ENCODE measurements at regions not wholly inside any gene's neighbourhood (a gene's known extent, or its start where the extent isn't known, plus 50 kb on each side); places are given as distances from the start of the nearest gene placed in this dataset.

DNA sequence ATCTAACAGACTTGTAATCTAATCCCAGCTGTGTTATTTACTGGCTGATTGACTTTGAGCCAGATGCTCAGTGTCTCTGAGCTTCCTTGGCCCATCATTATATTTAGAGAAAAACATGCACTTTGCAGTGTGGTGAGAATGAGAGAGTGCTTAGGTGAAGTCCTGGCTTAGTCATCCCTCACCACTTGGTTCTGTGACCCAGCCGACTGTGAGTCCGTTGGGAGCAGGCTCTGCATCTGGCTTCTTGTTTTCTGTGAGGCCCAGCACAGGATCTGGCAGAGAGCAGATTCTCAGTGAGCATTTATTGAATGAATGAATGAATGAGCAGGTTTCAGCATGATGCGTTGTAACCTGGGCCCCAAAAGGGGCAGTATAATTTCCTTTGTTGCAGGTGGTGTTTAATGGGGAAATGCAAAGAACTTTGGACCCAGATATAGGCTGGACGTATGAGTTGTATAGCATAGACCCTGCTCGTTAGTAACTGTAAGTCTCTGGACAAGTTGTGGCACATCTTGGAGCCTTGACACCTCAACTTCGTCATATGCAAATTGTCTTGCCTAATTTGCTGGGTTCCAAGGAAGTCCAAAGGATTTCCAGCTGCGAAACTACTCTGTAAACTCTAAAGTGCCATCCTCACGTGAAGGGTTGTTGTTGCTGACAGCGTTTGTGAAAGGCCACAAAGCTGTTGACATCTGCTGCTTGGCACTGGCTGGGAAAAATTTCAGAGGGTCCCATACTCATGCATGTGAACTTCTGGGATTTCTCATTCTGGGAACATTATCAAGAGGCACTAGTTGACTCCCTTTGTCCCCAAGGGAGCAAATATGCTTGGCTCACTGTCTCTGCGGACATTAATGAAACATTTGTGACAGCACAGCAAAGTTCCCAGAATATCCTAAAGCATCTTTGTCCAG lies 138.8 kb upstream of the USP24 start:
- Histone ChIP-seq H3K4me3 (ENCODE audit: low read depth, low read length, poor library complexity, severe bottlenecking) (no peak overlapping the region), H3K36me3 (ENCODE audit: insufficient read depth, low read length) (no peaks in the 10 kb centered on the region), H4K20me1 (ENCODE audit: insufficient read depth, low read length) (no peaks in the 10 kb centered on the region), H3K4me1 (ENCODE audit: insufficient read depth, low read length, poor library complexity, severe bottlenecking) (no peaks in the 10 kb centered on the region), H3K27ac (ENCODE audit: low read depth, low read length, poor library complexity, severe bottlenecking) (no peak overlapping the region), H3K79me2 (ENCODE audit: insufficient read depth, low read depth, low read length) (no peaks in the 10 kb centered on the region), H2AFZ (ENCODE audit: low read length) (no peak overlapping the region), H3K9me2 (ENCODE audit: insufficient read depth, low read length) (no peaks in the 10 kb centered on the region), H3K9me3 (ENCODE audit: low read length) (no peaks in the 10 kb centered on the region), H3K4me2 (ENCODE audit: low read length) (no peak overlapping the region)
- DNase-seq (ENCODE audit: low spot score) = no peak
- ChIA-PET POLR2A (no interaction called here), CTCF (ENCODE audit: unreplicated experiment) (no interaction called here)
- TF ChIP-seq, protein P1, sequence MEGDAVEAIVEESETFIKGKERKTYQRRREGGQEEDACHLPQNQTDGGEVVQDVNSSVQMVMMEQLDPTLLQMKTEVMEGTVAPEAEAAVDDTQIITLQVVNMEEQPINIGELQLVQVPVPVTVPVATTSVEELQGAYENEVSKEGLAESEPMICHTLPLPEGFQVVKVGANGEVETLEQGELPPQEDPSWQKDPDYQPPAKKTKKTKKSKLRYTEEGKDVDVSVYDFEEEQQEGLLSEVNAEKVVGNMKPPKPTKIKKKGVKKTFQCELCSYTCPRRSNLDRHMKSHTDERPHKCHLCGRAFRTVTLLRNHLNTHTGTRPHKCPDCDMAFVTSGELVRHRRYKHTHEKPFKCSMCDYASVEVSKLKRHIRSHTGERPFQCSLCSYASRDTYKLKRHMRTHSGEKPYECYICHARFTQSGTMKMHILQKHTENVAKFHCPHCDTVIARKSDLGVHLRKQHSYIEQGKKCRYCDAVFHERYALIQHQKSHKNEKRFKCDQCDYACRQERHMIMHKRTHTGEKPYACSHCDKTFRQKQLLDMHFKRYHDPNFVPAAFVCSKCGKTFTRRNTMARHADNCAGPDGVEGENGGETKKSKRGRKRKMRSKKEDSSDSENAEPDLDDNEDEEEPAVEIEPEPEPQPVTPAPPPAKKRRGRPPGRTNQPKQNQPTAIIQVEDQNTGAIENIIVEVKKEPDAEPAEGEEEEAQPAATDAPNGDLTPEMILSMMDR (conservative IDR thresholded peaks at IDR 0.05; ENCODE audit: low read length) = no peak
- TF ChIP-seq EZH2phosphoT487 (IDR thresholded peaks at IDR 0.05; ENCODE audit: borderline replicate concordance, low read depth, low read length) = no peak
- intact Hi-C loops (cut with micrococcal nuclease; ENCODE audit: unreplicated experiment) = no loop called here
- BruUV-seq (replicated peaks) = no TSS peak

DNA sequence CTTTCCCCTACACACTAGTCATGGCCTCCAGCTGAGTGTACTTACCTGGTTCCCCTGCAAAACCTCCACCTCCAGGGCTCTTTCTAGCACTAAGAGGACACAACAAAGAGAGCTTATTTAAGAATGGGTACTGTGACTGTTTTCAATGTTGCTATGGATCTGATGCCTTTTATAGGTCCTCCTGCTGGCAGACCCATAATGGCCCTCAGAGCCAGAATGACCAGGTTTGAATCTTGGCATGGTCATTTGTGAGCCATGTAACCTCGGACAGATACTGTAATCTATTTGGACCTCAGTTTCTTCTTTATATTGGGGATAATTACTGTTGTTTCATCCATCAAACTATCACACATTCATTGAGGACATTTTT lies 137.6 kb upstream of the USP24 start:
- POLR2A ChIA-PET = interaction anchor here (0.7 kb wide), 2 partner anchors 37 to 1344 kb away, joined by 3 to 5 read pairs; no protein-coding TSS in a partner anchor
- Histone ChIP-seq H3K79me2 (ENCODE audit: insufficient read depth, low read depth, low read length) (no peaks in the 10 kb centered on the region), H2AFZ (ENCODE audit: low read length) (no peak overlapping the region), H3K27ac (ENCODE audit: low read depth, low read length, poor library complexity, severe bottlenecking) (no peak overlapping the region), H4K20me1 (ENCODE audit: insufficient read depth, low read length) (no peaks in the 10 kb centered on the region), H3K9me3 (ENCODE audit: low read length) (no peaks in the 10 kb centered on the region), H3K9me2 (ENCODE audit: insufficient read depth, low read length) (no peaks in the 10 kb centered on the region), H3K4me3 (ENCODE audit: low read depth, low read length, poor library complexity, severe bottlenecking) (no peak overlapping the region), H3K4me2 (ENCODE audit: low read length) (no peak overlapping the region), H3K4me1 (ENCODE audit: insufficient read depth, low read length, poor library complexity, severe bottlenecking) (no peaks in the 10 kb centered on the region), H3K36me3 (ENCODE audit: insufficient read depth, low read length) (no peaks in the 10 kb centered on the region)
- TF ChIP-seq EZH2phosphoT487 (IDR thresholded peaks at IDR 0.05; ENCODE audit: borderline replicate concordance, low read depth, low read length) = no peak
- TF ChIP-seq, protein P1 (conservative IDR thresholded peaks at IDR 0.05; ENCODE audit: low read length) = no peak
- intact Hi-C loops (cut with micrococcal nuclease; ENCODE audit: unreplicated experiment) = no loop called here
- BruUV-seq (replicated peaks) = no TSS peak
- CTCF ChIA-PET (ENCODE audit: unreplicated experiment) = no interaction called here
- DNase-seq (ENCODE audit: low spot score) = no peak

DNA sequence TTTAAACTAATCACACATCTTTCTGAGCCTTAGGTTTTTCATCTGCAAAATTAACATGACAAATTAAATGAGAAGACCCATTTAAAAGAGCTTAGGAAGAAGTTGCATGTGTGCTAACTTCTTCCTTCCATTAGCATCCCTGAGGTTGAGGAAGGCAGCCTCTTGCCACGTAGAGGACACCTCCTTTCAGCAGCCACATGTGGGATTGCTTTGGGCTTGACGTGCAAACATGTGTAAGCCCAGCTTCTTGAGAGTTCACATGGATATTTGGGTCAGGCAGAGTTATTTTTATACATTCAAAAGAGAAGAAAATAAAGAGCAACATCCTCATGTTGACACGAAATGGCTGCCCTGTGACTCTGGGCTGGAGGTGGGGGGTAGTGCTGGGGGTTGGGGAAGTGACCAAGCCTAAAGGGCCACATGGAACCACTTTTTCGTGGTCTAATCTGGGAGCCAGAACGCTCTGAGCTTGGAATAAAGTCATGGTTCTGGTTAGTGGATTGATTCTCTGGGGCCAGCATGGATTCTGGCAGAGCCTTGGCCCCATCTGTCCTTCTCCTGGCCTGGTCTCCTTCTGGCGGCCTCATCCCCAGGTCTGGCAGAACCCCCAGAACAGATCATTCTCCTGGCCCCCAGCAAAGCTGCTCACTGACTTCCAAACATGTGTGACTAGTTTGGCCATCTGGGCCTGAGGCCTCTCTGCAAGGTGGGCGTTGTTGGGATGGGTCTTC lies 137.1 kb upstream of the USP24 start:
- ChIA-PET CTCF (ENCODE audit: unreplicated experiment) (no interaction called here), POLR2A (no interaction called here)
- BruUV-seq (replicated peaks) = no TSS peak
- no peaks in the 10 kb centered on the region for H3K79me2 ChIP-seq (ENCODE audit: insufficient read depth, low read depth, low read length)
- no peak overlapping the region for H3K27ac ChIP-seq (ENCODE audit: low read depth, low read length, poor library complexity, severe bottlenecking)
- H3K9me3 ChIP-seq (ENCODE audit: low read length) = no peaks in the 10 kb centered on the region
- no peaks in the 10 kb centered on the region for H3K9me2 ChIP-seq (ENCODE audit: insufficient read depth, low read length)
- TF ChIP-seq EZH2phosphoT487 (IDR thresholded peaks at IDR 0.05; ENCODE audit: borderline replicate concordance, low read depth, low read length) = no peak
- TF ChIP-seq, protein P1 (conservative IDR thresholded peaks at IDR 0.05; ENCODE audit: low read length) = no peak
- no peak overlapping the region for H2AFZ ChIP-seq (ENCODE audit: low read length)
- no peak overlapping the region for H3K4me2 ChIP-seq (ENCODE audit: low read length)
- H3K36me3 ChIP-seq (ENCODE audit: insufficient read depth, low read length) = no peaks in the 10 kb centered on the region
- no peaks in the 10 kb centered on the region for H4K20me1 ChIP-seq (ENCODE audit: insufficient read depth, low read length)
- no peaks in the 10 kb centered on the region for H3K4me1 ChIP-seq (ENCODE audit: insufficient read depth, low read length, poor library complexity, severe bottlenecking)
- intact Hi-C loops (cut with micrococcal nuclease; ENCODE audit: unreplicated experiment) = no loop called here
- no peak for DNase-seq (ENCODE audit: low spot score)
- H3K4me3 ChIP-seq (ENCODE audit: low read depth, low read length, poor library complexity, severe bottlenecking) = no peak overlapping the region
